ENCODE measurements at regions not wholly inside any gene's neighbourhood (a gene's known extent, or its start where the extent isn't known, plus 50 kb on each side); places are given as distances from the start of the nearest gene placed in this dataset.

DNA sequence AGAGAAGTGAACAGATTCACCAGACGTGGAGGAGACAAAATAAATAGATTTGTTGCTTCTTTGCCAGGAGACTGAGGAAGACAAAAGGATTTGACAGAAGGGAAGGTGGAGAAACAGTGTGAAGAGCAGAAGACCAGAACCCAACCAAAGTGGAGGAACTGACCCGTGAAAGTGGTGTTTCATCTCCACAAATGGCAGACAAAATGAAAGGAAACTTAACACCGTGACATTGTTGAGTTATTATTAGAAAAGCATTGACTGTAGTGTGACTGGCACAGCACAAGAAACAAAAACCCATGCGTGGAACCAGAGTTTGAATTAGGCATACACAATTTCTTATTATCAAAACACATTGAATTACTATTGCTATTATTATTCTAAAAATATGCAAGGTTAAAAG lies 518.1 kb downstream of the TMEM121 start:
- Histone ChIP-seq H3K4me3 (no peak overlapping the region), H3K27ac (no peak overlapping the region), H3K9me3 (no peaks in the 10 kb centered on the region), H3K4me1 (no peaks in the 10 kb centered on the region), H3K27me3 (peaks cover 0 to 18% (median 0%) of the 10 kb centered on the region in 4 donors), H3K36me3 (no peaks in the 10 kb centered on the region)
- WGBS, 2 donors = 59 to 60% methylated on average over 4 of the region's 4 CpGs
- DNase-seq = no peak
- TF ChIP-seq POLR2A (IDR thresholded peaks at IDR 0.05) = no peak
- TF ChIP-seq, protein P1, sequence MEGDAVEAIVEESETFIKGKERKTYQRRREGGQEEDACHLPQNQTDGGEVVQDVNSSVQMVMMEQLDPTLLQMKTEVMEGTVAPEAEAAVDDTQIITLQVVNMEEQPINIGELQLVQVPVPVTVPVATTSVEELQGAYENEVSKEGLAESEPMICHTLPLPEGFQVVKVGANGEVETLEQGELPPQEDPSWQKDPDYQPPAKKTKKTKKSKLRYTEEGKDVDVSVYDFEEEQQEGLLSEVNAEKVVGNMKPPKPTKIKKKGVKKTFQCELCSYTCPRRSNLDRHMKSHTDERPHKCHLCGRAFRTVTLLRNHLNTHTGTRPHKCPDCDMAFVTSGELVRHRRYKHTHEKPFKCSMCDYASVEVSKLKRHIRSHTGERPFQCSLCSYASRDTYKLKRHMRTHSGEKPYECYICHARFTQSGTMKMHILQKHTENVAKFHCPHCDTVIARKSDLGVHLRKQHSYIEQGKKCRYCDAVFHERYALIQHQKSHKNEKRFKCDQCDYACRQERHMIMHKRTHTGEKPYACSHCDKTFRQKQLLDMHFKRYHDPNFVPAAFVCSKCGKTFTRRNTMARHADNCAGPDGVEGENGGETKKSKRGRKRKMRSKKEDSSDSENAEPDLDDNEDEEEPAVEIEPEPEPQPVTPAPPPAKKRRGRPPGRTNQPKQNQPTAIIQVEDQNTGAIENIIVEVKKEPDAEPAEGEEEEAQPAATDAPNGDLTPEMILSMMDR (IDR thresholded peaks at IDR 0.05) = no peak
- intact Hi-C loops (cut with DNase I) = no loop called here

DNA sequence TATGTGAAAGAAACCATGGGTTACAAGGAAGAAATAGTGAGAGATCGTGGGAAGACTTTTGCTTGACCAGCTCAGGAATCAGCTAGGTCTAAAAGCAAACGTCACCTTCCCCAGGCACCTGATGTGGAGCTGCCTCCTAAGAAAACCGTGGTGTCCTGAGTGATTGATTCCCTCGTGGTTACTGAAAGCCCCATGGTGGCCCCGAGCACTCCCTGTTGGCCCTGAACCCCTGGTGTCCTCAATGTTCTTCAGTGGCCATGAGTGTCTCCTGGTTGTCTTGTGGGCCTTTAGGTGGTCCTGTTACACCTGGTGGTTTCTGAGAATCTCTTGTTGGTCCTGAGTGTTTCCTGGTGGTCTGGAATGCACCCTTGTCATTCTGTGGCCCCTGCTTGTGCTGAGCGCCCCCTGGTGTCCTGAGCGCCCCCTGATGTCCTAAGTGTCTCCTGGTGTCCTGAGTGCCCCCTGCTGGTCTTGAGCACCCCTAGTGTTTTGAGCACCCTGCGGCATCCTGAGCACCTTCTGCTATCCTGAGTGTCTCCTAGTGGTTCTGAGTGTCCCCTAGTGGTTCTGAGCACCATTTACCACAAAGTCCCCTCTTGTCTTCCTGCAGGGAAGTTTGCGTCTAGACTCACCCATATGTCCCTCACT lies 518.7 kb downstream of the TMEM121 start:
- H3K36me3 ChIP-seq = no peaks in the 10 kb centered on the region
- no peak for DNase-seq
- H3K9me3 ChIP-seq = no peaks in the 10 kb centered on the region
- peaks cover 0 to 18% (median 0%) of the 10 kb centered on the region in 4 donors for H3K27me3 ChIP-seq
- intact Hi-C loops (cut with DNase I) = no loop called here
- H3K4me3 ChIP-seq = no peak overlapping the region
- 56 to 77% methylated on average over 7 to 9 of the region's 9 CpGs for WGBS, 2 donors
- H3K4me1 ChIP-seq = no peaks in the 10 kb centered on the region
- TF ChIP-seq, protein P1 (IDR thresholded peaks at IDR 0.05) = peak in 5 of 6 experiments; percentile 19 to 60 (median 40)
- TF ChIP-seq POLR2A (IDR thresholded peaks at IDR 0.05) = no peak
- no peak overlapping the region for H3K27ac ChIP-seq

GRCh38 chr14:106051796-106052195 lies 525.4 kb downstream of the TMEM121 start:
- H3K4me1 ChIP-seq = no peaks in the 10 kb centered on the region
- H3K9me3 ChIP-seq = no peaks in the 10 kb centered on the region
- no peak for TF ChIP-seq POLR2A (IDR thresholded peaks at IDR 0.05)
- TF ChIP-seq, protein P1 (IDR thresholded peaks at IDR 0.05) = no peak

DNA sequence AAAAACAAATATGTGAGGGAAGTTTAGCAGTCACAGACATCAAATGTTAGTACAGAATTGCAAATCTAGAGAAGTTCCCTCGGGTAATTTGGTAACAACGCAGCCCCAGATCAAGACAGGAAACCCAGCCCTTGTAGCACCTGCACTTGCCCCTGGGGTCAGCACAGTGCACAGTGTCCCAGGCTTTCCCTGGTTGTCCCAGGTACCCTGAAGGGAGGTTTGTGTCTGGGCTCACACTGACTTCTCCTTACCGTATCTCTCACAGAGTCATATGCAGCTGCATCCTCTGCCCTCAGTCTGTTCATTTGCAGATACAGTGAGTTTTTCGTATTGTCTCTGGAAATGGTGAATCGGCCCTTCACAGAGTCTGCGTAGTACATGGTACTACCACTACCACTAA lies 528.9 kb downstream of the TMEM121 start:
- Histone ChIP-seq H3K36me3 (no peaks in the 10 kb centered on the region), H3K4me1 (no peaks in the 10 kb centered on the region), H3K27ac (no peak overlapping the region), H3K9me3 (no peaks in the 10 kb centered on the region), H3K4me3 (no peak overlapping the region), H3K27me3 (peaks cover 0 to 22% (median 0%) of the 10 kb centered on the region in 4 donors)
- no peak for DNase-seq
- TF ChIP-seq, protein P1 (IDR thresholded peaks at IDR 0.05) = no peak
- no peak for TF ChIP-seq POLR2A (IDR thresholded peaks at IDR 0.05)
- WGBS, 2 donors = 61 to 72% methylated on average over 6 of the region's 6 CpGs
- intact Hi-C loops (cut with DNase I) = no loop called here

More at GRCh38 chr14:106051796-106052195, 525.4 kb downstream of the TMEM121 start:
- WGBS, 2 donors = 59 to 68% methylated on average over 2 of the region's 2 CpGs
- H3K27me3 ChIP-seq = peaks cover 0 to 24% (median 0%) of the 10 kb centered on the region in 4 donors
- H3K4me3 ChIP-seq = no peak overlapping the region
- no peaks in the 10 kb centered on the region for H3K36me3 ChIP-seq
- H3K27ac ChIP-seq = no peak overlapping the region
- intact Hi-C loops (cut with DNase I) = no loop called here
- no peak for DNase-seq

DNA sequence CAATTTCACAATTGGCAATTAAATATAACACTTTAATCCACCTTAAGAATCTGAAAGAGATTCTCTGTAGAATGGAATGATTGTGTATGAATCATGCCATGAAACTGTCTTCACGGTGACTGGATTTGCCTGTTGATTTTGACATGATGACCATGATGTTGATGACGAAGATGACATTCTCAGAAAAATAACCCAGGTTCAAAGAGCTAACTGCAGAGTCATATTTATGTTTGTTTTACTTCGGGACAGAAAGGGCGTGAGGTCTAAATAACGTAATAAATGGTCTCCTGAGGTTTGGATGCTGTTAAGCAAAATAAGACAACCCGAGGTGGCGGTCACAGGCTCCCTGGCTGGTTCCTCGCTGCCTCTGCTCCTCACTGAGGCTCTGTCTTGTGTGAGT lies 532.0 kb downstream of the TMEM121 start:
- TF ChIP-seq, protein P1 (IDR thresholded peaks at IDR 0.05) = no peak
- TF ChIP-seq POLR2A (IDR thresholded peaks at IDR 0.05) = no peak
- 58 to 65% methylated on average over 8 of the region's 8 CpGs for WGBS, 2 donors
- no peak overlapping the region for H3K27ac ChIP-seq

More for the DNA sequence above, 532.0 kb downstream of the TMEM121 start:
- no peaks in the 10 kb centered on the region for H3K4me1 ChIP-seq
- no peak for DNase-seq
- H3K4me3 ChIP-seq = no peak overlapping the region
- H3K9me3 ChIP-seq = no peaks in the 10 kb centered on the region
- no peaks in the 10 kb centered on the region for H3K36me3 ChIP-seq
- intact Hi-C loops (cut with DNase I) = no loop called here
- H3K27me3 ChIP-seq = peaks cover 0 to 32% (median 0%) of the 10 kb centered on the region in 4 donors
